Right lobe of liver (tissue), 6 donors: ENCODE measurements at regions not wholly inside any gene's neighbourhood (a gene's known extent, or its start where the extent isn't known, plus 50 kb on each side); places are given as distances from the start of the nearest gene placed in this dataset.

ENCODE experiments used
- ATAC-seq, 4 donors: fragments of 200-7000 bp; cut with Tn5 transposase; one replicate each; pipeline ENCODE4 v1.9.1; 2020; ENCODE audit warnings: mild to moderate bottlenecking in 4 of 4, moderate library complexity in 4 of 4
- DNase-seq, 3 donors: peaks; one replicate each; pipeline ENCODE4 v3.0.0-alpha.2; 2020
- H3K27ac ChIP-seq, 3 donors: fragments of 200-600 bp; one replicate each; pipeline ENCODE4 v1.8.0; 2022
- H3K27me3 ChIP-seq, 2 donors: fragments of 200-600 bp; one replicate each; pipeline ENCODE4 v1.8.0; 2022
- H3K36me3 ChIP-seq, 4 donors: fragments of 200-600 bp; sonication (generic) in 1 of 4; one replicate each; pipeline versions ENCODE4 v1.5.1 to v1.8.0; 2017 to 2022; ENCODE audit warnings: control low read depth in 1 of 4
- H3K4me1 ChIP-seq, 4 donors: fragments of 200-600 bp; sonication (generic) in 1 of 4; one replicate each; pipeline versions ENCODE4 v1.5.1 to v1.8.0; 2017 to 2022; ENCODE audit warnings: control low read depth in 1 of 4
- H3K4me3 ChIP-seq, 3 donors: fragments of 200-600 bp; one replicate each; pipeline ENCODE4 v1.8.0; 2022
- H3K9me3 ChIP-seq, 4 donors: fragments of 200-600 bp; sonication (generic) in 1 of 4; one replicate each; pipeline versions ENCODE4 v1.5.1 to v1.8.0; 2017 to 2022; ENCODE audit warnings: control low read depth in 1 of 4
- POLR2A ChIP-seq: fragments of 450-650 bp; IDR thresholded peaks from one replicate; pipeline ENCODE4 v1.6.1; 2017; ENCODE audit warnings: antibody characterized with exemption, mild to moderate bottlenecking
- WGBS: methylation state at CpG from one replicate; pipeline ENCODE4 v1.1.6; 2018; ENCODE audit warnings: low coverage, low lambda C conversion rate; ENCODE audit not compliant: insufficient coverage; ENCODE audit errors: missing lambda C conversion rate; 5-methylcytosine and 5-hydroxymethylcytosine counted together
- intact Hi-C, 2 donors: fragments of 100-400 bp; cut with DNase I; formaldehyde crosslinking; loops; one replicate each; pipeline versions ENCODE4 v1.11.2 to v1.14.1; 2022
- TF ChIP-seq, protein P1 (sequence below), 4 donors: fragments of 200-600 bp in 3 of 4; fragments of 450-650 bp in 1 of 4; IDR thresholded peaks; one replicate each; pipeline versions ENCODE4 v1.5.1 to v1.8.0; 2016 to 2022; ENCODE audit warnings: antibody characterized with exemption in 4 of 4, mild to moderate bottlenecking in 2 of 4
- donor health status: DM: no; HTN: yes; CAD: no.
- donor health status: DM: no; HTN: no; CAD: no.
- donor health status: DM: no; HTN: no; CAD: no.
- donor health status: DM: no; HTN: yes; CAD: no.
- donor health status: DM: no; HTN: yes; CAD: no.

DNA sequence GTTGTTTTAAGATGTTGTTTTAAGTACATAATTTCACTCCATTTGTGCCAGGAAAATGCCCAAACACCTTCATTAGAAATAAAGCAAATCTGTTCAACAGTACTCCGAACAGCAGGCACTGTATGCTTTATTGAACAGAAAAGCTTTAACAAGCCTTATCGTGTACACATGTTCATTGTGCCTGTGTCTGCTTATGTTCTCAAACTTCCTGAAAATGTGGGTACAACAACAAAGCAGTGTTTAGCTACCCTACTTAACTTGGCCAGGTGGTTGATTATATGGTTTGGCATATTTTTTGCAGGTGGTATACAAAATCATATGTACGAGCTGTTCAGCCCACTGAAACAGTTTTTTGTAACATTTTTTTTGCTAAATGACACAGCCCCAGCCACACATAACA, 718.0 kb downstream of the DACH1 start:
- no peaks in the 10 kb centered on the region for H3K4me1 ChIP-seq
- no peaks in the 10 kb centered on the region for H3K9me3 ChIP-seq
- H3K4me3 ChIP-seq: no peak overlapping the region
- DNase-seq (no peak), ATAC-seq (no peak)
- WGBS: 48% methylated on average over 3 of the region's 3 CpGs
- no peaks in the 10 kb centered on the region for H3K36me3 ChIP-seq
- no peak overlapping the region for H3K27ac ChIP-seq
- intact Hi-C loops: no loop called here
- no peaks in the 10 kb centered on the region for H3K27me3 ChIP-seq
- TF ChIP-seq, protein P1, sequence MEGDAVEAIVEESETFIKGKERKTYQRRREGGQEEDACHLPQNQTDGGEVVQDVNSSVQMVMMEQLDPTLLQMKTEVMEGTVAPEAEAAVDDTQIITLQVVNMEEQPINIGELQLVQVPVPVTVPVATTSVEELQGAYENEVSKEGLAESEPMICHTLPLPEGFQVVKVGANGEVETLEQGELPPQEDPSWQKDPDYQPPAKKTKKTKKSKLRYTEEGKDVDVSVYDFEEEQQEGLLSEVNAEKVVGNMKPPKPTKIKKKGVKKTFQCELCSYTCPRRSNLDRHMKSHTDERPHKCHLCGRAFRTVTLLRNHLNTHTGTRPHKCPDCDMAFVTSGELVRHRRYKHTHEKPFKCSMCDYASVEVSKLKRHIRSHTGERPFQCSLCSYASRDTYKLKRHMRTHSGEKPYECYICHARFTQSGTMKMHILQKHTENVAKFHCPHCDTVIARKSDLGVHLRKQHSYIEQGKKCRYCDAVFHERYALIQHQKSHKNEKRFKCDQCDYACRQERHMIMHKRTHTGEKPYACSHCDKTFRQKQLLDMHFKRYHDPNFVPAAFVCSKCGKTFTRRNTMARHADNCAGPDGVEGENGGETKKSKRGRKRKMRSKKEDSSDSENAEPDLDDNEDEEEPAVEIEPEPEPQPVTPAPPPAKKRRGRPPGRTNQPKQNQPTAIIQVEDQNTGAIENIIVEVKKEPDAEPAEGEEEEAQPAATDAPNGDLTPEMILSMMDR (IDR thresholded peaks at IDR 0.05): no peak
- no peak for TF ChIP-seq POLR2A

DNA sequence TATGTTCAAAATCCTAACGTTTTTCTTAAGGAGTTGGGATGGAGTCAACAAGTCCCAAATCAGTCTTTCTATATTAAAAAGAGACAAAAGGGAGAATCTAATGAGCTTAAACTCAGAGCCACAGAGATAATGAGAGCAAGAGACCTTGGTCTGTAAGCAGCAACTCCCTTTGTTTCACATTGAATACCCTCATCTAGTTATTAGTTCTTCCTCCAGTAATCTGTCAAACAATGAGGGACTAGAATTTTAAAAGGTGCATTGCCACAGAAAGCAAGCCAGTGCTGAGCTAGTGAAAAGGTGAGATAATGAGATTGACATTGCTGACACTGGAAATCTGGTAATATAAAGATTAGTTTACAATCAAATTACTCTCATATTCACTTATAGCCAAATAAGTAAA, 718.6 kb downstream of the DACH1 start:
- DNase-seq: no peak
- no peaks in the 10 kb centered on the region for H3K9me3 ChIP-seq
- ATAC-seq: no peak
- intact Hi-C loops: no loop called here
- 14% methylated on average over 1 of the region's 1 CpG for WGBS
- H3K27ac ChIP-seq: no peak overlapping the region
- no peak overlapping the region for H3K4me3 ChIP-seq
- no peaks in the 10 kb centered on the region for H3K27me3 ChIP-seq
- TF ChIP-seq, protein P1 (IDR thresholded peaks at IDR 0.05): no peak
- no peak for TF ChIP-seq POLR2A
- H3K36me3 ChIP-seq: no peaks in the 10 kb centered on the region
- H3K4me1 ChIP-seq: no peaks in the 10 kb centered on the region

DNA sequence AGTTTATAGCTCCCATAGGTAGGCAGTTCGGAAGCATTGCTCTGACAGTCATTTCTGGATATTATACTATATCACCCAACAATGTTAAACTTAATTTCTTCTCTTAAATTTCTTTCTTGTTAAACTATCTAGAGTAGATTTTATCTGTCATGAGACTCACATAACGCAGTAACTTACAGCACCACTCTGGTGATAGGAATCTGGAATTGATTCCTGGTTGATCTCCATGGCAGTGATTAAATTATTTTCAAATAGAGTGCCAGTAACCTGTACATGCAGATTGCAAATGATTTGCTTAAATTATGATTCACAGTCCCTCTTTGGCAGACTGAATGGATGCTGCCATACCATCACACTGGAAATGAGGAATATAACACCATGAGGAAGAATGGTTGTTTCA, 722.1 kb downstream of the DACH1 start:
- ATAC-seq: no peak
- WGBS: 91% methylated on average over 2 of the region's 2 CpGs
- no peak for DNase-seq

DNA sequence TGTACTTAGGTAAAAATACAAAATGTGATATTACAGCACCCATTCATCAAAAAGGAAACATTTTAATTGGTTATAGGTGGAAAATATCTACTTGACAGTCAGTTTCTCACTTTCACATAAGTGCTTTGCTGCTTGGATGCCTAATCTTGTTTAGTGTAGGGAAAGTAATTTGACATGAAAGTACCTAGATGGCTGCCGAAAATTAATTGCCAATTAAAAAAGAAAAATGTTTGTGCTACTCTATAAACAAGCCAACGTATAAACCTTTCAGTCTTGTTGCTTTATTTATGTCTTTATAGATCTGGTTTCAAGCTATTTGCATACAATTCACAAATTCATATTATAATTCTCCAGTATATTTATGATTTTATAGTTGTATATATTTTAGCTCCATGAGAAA, 729.9 kb downstream of the DACH1 start:
- Histone ChIP-seq H3K27me3 (no peaks in the 10 kb centered on the region), H3K4me3 (no peak overlapping the region), H3K9me3 (no peaks in the 10 kb centered on the region), H3K27ac (no peak overlapping the region), H3K36me3 (no peaks in the 10 kb centered on the region), H3K4me1 (no peaks in the 10 kb centered on the region)
- DNase-seq: no peak
- no peak for TF ChIP-seq POLR2A
- TF ChIP-seq, protein P1 (IDR thresholded peaks at IDR 0.05): no peak
- ATAC-seq: no peak
- intact Hi-C loops: no loop called here
- WGBS: 32% methylated on average over 2 of the region's 2 CpGs

More for the DNA sequence above, 722.1 kb downstream of the DACH1 start:
- Histone ChIP-seq H3K27me3 (no peaks in the 10 kb centered on the region), H3K36me3 (no peaks in the 10 kb centered on the region), H3K27ac (no peak overlapping the region), H3K4me1 (no peaks in the 10 kb centered on the region), H3K4me3 (no peak overlapping the region), H3K9me3 (no peaks in the 10 kb centered on the region)
- intact Hi-C loops: no loop called here
- TF ChIP-seq, protein P1 (IDR thresholded peaks at IDR 0.05): no peak
- no peak for TF ChIP-seq POLR2A

DNA sequence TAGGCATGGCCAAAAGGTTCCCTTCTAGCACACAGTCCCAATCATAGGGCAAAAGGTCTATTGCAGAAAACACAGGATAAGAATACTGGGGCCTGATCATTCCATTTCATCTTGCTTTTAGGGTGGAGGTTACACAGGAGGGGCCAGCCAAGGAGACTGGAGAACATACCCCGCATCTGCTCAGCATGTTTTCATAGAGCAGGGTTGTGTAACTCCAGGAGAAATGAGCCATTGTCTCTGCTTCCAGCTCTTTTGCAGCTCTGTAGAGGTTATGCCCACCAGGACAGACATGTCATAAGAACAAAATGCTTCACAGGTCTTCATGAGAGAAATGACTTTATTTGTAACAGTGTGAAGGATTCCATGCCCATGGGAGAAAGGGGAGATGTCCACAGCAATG, 742.8 kb downstream of the DACH1 start:
- WGBS: 67% methylated on average over 1 of the region's 1 CpG
- DNase-seq (no peak), ATAC-seq (no peak)
- H3K27ac ChIP-seq: no peak overlapping the region
- H3K4me1 ChIP-seq: no peaks in the 10 kb centered on the region
- no peaks in the 10 kb centered on the region for H3K9me3 ChIP-seq
- no peak overlapping the region for H3K4me3 ChIP-seq
- TF ChIP-seq, protein P1 (IDR thresholded peaks at IDR 0.05): no peak
- no peak for TF ChIP-seq POLR2A
- intact Hi-C loops: no loop called here
- no peaks in the 10 kb centered on the region for H3K36me3 ChIP-seq
- no peaks in the 10 kb centered on the region for H3K27me3 ChIP-seq
